IMR-90 (cell line): ENCODE measurements at regions not wholly inside any gene's neighbourhood (a gene's known extent, or its start where the extent isn't known, plus 50 kb on each side); places are given as distances from the start of the nearest gene placed in this dataset.

Experiments used
- ATAC-seq: fragments of 200-7000 bp; cut with Tn5 transposase; 2 replicates; pipeline ENCODE4 v1.9.1; 2020; ENCODE audit warnings: low read depth, mild to moderate bottlenecking, moderate library complexity
- BruUV-seq: library from RNA; stranded (reverse); fragments of 400-500 nt; replicated peaks from 2 replicates; lab custom pipeline; 2021; lab: Mats Ljungman, UMichigan
- CTCF ChIA-PET: fragments of 300-600 bp; formaldehyde crosslinking; extraction: SDS; loops from one replicate; lab custom pipeline; 2021; ENCODE audit warnings: antibody characterized with exemption; lab: Yijun Ruan, JAX
- POLR2A ChIA-PET: fragments of 300-600 bp; sonication (Branson Sonifier 250); formaldehyde crosslinking; loops from one replicate; lab custom pipeline; 2022; ENCODE audit warnings: antibody characterized with exemption; ENCODE audit not compliant: unreplicated experiment; lab: Charles Lee
- DNase-seq: peaks from one replicate; pipeline ENCODE4 v3.0.0; 2013
- H2AFZ ChIP-seq: replicated peaks from 2 replicates; pipeline ENCODE3; 2013; ENCODE audit warnings: low read length, mild to moderate bottlenecking; ENCODE audit not compliant: poor library complexity
- H2AK5ac ChIP-seq: 2 replicates; pipeline ENCODE4 v1.6.1; 2013; ENCODE audit warnings: low read depth, low read length, inconsistent platforms
- H2AK9ac ChIP-seq: replicated peaks from 2 replicates; pipeline ENCODE3; 2013; ENCODE audit warnings: mild to moderate bottlenecking, low read depth, low read length, moderate library complexity; ENCODE audit not compliant: poor library complexity
- H2BK120ac ChIP-seq: 2 replicates; pipeline ENCODE4 v1.6.1; 2013; ENCODE audit warnings: low read depth, low read length, inconsistent platforms
- H2BK15ac ChIP-seq: 3 replicates; pipeline ENCODE4 v1.6.1; 2013; ENCODE audit warnings: low read depth, low read length, inconsistent platforms
- H2BK20ac ChIP-seq: 2 replicates; pipeline ENCODE4 v1.6.1; 2013; ENCODE audit warnings: low read depth, mild to moderate bottlenecking, inconsistent platforms, low read length, moderate library complexity
- H2BK5ac ChIP-seq: 2 replicates; pipeline ENCODE4 v1.6.1; 2013; ENCODE audit warnings: mild to moderate bottlenecking, low read depth, low read length, inconsistent platforms; ENCODE audit not compliant: poor library complexity, severe bottlenecking
- H3K14ac ChIP-seq: replicated peaks from 2 replicates; pipeline ENCODE4 v1.6.1; 2013; ENCODE audit warnings: low read depth, low read length, inconsistent platforms
- H3K18ac ChIP-seq: 2 replicates; pipeline ENCODE4 v1.6.1; 2013; ENCODE audit warnings: low read depth, low read length, control low read depth
- H3K23ac ChIP-seq: 2 replicates; pipeline ENCODE4 v1.6.1; 2013; ENCODE audit warnings: low read depth, low read length, inconsistent platforms
- H3K27ac ChIP-seq: 2 replicates; pipeline ENCODE4 v1.5.1; 2013; ENCODE audit warnings: mild to moderate bottlenecking, control low read depth, low read length; ENCODE audit not compliant: insufficient read depth
- H3K27me3 ChIP-seq: 2 replicates; pipeline ENCODE4 v1.6.1; 2013; ENCODE audit warnings: low read length; ENCODE audit not compliant: control insufficient read depth, insufficient read depth
- H3K36me3 ChIP-seq: 2 replicates; pipeline ENCODE4 v1.6.1; 2013; ENCODE audit warnings: low read length, mixed read lengths; ENCODE audit not compliant: control insufficient read depth, insufficient read depth
- H3K4ac ChIP-seq: 2 replicates; pipeline ENCODE4 v1.6.1; 2013; ENCODE audit warnings: low read depth, low read length, inconsistent platforms
- H3K4me1 ChIP-seq: 2 replicates; pipeline ENCODE4 v1.6.1; 2013; ENCODE audit warnings: low read length, mixed read lengths; ENCODE audit not compliant: control insufficient read depth, insufficient read depth
- H3K4me2 ChIP-seq: 2 replicates; pipeline ENCODE4 v1.6.1; 2013; ENCODE audit warnings: low read depth, mild to moderate bottlenecking, control low read depth, low read length, moderate library complexity
- H3K4me3 ChIP-seq: 2 replicates; pipeline ENCODE4 v1.5.1; 2013; ENCODE audit warnings: low read depth, mild to moderate bottlenecking, control low read depth, low read length, moderate library complexity; ENCODE audit not compliant: insufficient read depth
- H3K56ac ChIP-seq: 2 replicates; pipeline ENCODE4 v1.6.1; 2013; ENCODE audit warnings: low read length, inconsistent platforms; ENCODE audit not compliant: insufficient read depth; ENCODE audit errors: extremely low read depth
- H3K79me1 ChIP-seq, 2 experiments: 2 replicates each; pipeline ENCODE4 v1.6.1; 2013; ENCODE audit warnings: low read length in 2 of 2, inconsistent platforms in 1 of 2, low read depth in 1 of 2
- H3K9ac ChIP-seq: 2 replicates; pipeline ENCODE4 v1.6.1; 2013; ENCODE audit warnings: low read depth, low read length, control low read depth
- H3K9me1 ChIP-seq: 2 replicates; pipeline ENCODE4 v1.6.1; 2013; ENCODE audit warnings: low read length, inconsistent platforms; ENCODE audit not compliant: insufficient read depth
- H3K9me3 ChIP-seq: 2 replicates; pipeline ENCODE4 v1.6.1; 2013; ENCODE audit warnings: low read length; ENCODE audit not compliant: control insufficient read depth, insufficient read depth
- H4K20me1 ChIP-seq: 2 replicates; pipeline ENCODE4 v1.6.1; 2013; ENCODE audit warnings: low read length, inconsistent platforms; ENCODE audit not compliant: insufficient read depth
- H4K5ac ChIP-seq: 2 replicates; pipeline ENCODE4 v1.6.1; 2013; ENCODE audit warnings: mild to moderate bottlenecking, low read depth, low read length, control low read depth
- H4K8ac ChIP-seq, 2 experiments: 2 replicates each; pipeline ENCODE4 v1.6.1; 2013; ENCODE audit warnings: low read depth in 2 of 2, low read length in 2 of 2, control low read depth in 1 of 2, inconsistent platforms in 1 of 2
- H4K91ac ChIP-seq: 2 replicates; pipeline ENCODE4 v1.6.1; 2013; ENCODE audit warnings: low read depth, low read length, inconsistent platforms; ENCODE audit not compliant: insufficient read depth
- CHD1 ChIP-seq: IDR thresholded peaks from 2 replicates; pipeline ENCODE4 v1.6.1; 2012; ENCODE audit warnings: low read depth, low read length, improper control_type of control experiment
- RAD21 ChIP-seq: IDR thresholded peaks from 2 replicates; pipeline ENCODE4 v1.6.1; 2012; ENCODE audit warnings: low read length, improper control_type of control experiment
- WGBS, 2 experiments: methylation state at CpG; one replicate each; pipeline versions ENCODE4 v1.1.5 to v1.1.7; 2013; ENCODE audit warnings: missing lambda C conversion rate in 2 of 2; ENCODE audit not compliant: insufficient read length in 1 of 2; ENCODE audit errors: extremely low coverage in 2 of 2; 5-methylcytosine and 5-hydroxymethylcytosine counted together
- dilution Hi-C: fragments of 300-500 bp; cut with HindIII; formaldehyde crosslinking; loops from one replicate; pipeline ENCODE4 v1.14.3; 2018; ENCODE audit warnings: low sequenced_read_pairs; ENCODE audit not compliant: unreplicated experiment
- in situ Hi-C: fragments of 300-500 bp; cut with MboI; formaldehyde crosslinking; loops from 3 replicates; pipeline ENCODE4 v1.14.3; 2019; ENCODE audit warnings: low sequenced_read_pairs, inconsistent platforms, mixed read lengths
- intact Hi-C: fragments of 100-400 bp; cut with micrococcal nuclease; formaldehyde crosslinking; loops from 2 replicates; pipeline ENCODE4 v1.10.0; 2022

- Histone ChIP-seq H2BK120ac (no peak overlapping the region), H4K91ac (no peak overlapping the region), H3K9ac (no peak overlapping the region), H3K79me1 (no peaks in the 10 kb centered on the region), H3K14ac (no peak overlapping the region), H3K56ac (no peak overlapping the region), H4K20me1 (no peaks in the 10 kb centered on the region), H3K27me3 (no peaks in the 10 kb centered on the region), H2AK9ac (no peak overlapping the region), H3K23ac (no peak overlapping the region), H3K18ac (no peak overlapping the region), H3K27ac (no peak overlapping the region), H3K4me3 (no peak overlapping the region), H3K9me3 (no peaks in the 10 kb centered on the region), H2BK20ac (no peak overlapping the region), H3K36me3 (no peaks in the 10 kb centered on the region), H2AK5ac (no peak overlapping the region), H2BK5ac (no peak overlapping the region), H4K5ac (no peak overlapping the region), H2AFZ (no peak overlapping the region), H3K4ac (no peak overlapping the region), H3K4me1 (no peaks in the 10 kb centered on the region), H4K8ac (no peak overlapping the region), H2BK15ac (no peak overlapping the region), H3K4me2 (no peak overlapping the region), H3K9me1 (no peaks in the 10 kb centered on the region)
- DNase-seq (no peak), ATAC-seq (no peak)
- in situ Hi-C loops: no loop called here
- dilution Hi-C loops: no loop called here
- BruUV-seq: no TSS peak
- no CpG with 5 or more reads among the region's 2 CpGs for WGBS, 2 experiments
- ChIA-PET POLR2A (no interaction called here), CTCF (no interaction called here)
- intact Hi-C loops: no loop called here
- TF ChIP-seq CHD1 (no peak), RAD21 (no peak)
Measured at GRCh38 chr2:58350484-58350883, 109.4 kb upstream of the FANCL start.
